ENCODE measurements at regions not wholly inside any gene's neighbourhood (a gene's known extent, or its start where the extent isn't known, plus 50 kb on each side); places are given as distances from the start of the nearest gene placed in this dataset.

DNA sequence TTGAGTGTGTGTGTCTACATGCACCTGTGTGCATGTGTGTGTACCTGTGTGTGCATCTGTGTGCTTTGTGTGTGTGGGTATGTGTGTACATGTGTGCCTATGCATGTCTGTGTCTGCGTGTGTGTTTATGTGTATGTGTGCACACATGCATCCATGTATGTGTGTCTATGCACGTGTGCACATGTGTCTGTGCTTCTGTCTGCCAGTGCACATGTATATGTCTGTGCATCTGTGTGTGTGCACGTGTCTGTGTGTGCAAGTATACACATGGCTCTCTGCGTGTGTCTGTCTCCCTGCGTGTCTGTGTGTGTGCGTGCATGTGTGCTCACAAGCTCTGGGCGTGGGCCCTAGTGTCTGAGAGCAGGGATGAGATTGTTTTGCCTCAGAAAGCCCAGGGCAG lies 85.3 kb upstream of the SEC14L1 start:
- no peak for TF ChIP-seq CTCF (IDR thresholded peaks at IDR 0.05)
- no peak for TF ChIP-seq POLR2A (IDR thresholded peaks at IDR 0.05)
- TF ChIP-seq EP300 (IDR thresholded peaks at IDR 0.05): no peak

Data from ovary (tissue), 3 donors.